Brain microvascular endothelial cell (primary cell): ENCODE measurements at regions not wholly inside any gene's neighbourhood (a gene's known extent, or its start where the extent isn't known, plus 50 kb on each side); places are given as distances from the start of the nearest gene placed in this dataset.

Source experiments
- DNase-seq: peaks from one replicate; pipeline ENCODE4 v3.0.0-alpha.2; 2020
- H3K27ac ChIP-seq: fragments of 250-450 bp; sonication (Bioruptor Pico); 2 replicates; pipeline ENCODE4 v1.5.1; 2020; ENCODE audit warnings: mild to moderate bottlenecking, moderate library complexity
- H3K27me3 ChIP-seq: fragments of 250-450 bp; sonication (Bioruptor Pico); replicated peaks from 2 replicates; pipeline ENCODE4 v1.5.1; 2020; ENCODE audit warnings: mild to moderate bottlenecking
- H3K36me3 ChIP-seq: fragments of 250-450 bp; sonication (Bioruptor Pico); replicated peaks from 2 replicates; pipeline ENCODE4 v1.5.1; 2020; ENCODE audit warnings: mild to moderate bottlenecking
- H3K4me3 ChIP-seq: 2 replicates; pipeline ENCODE4 v1.5.1; 2011; ENCODE audit warnings: low read depth, mild to moderate bottlenecking, control low read depth, low read length, moderate library complexity
- CTCF ChIP-seq: IDR thresholded peaks from 2 replicates; pipeline ENCODE4 v1.5.1; 2011; ENCODE audit warnings: low read depth, mild to moderate bottlenecking, moderate library complexity, low read length, control low read depth, inconsistent platforms; ENCODE audit errors: missing control alignments
- in situ Hi-C: cut with HindIII; loops from 2 replicates; pipeline ENCODE4 v1.10.0; 2017; ENCODE audit warnings: low sequenced_read_pairs, low pct_ligation_motif_present

DNA sequence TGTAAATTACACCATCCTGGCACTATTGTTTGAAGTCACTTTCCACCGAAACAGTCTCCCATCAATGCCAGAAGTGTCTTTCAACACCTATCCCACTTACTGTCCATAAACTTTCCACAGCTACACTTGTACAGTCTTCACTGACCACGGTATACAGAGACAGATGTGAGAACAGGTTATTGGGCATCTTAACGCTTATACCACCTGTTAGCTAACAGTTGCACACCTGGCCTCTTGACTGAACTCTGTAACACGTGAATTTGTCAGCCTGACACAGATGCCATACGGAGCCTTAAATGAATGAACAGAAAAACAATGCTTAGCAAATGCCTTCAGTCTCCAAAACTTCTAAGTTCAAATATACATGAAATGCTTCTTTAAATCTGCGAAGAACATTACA is 440.5 kb downstream of the SHQ1 start:
- DNase-seq, result no peak
- TF ChIP-seq CTCF, result no peak
- in situ Hi-C loops, result no loop called here
- Histone ChIP-seq H3K27ac (no peak overlapping the region), H3K36me3 (no peaks in the 10 kb centered on the region), H3K27me3 (no peaks in the 10 kb centered on the region), H3K4me3 (no peak overlapping the region)

DNA sequence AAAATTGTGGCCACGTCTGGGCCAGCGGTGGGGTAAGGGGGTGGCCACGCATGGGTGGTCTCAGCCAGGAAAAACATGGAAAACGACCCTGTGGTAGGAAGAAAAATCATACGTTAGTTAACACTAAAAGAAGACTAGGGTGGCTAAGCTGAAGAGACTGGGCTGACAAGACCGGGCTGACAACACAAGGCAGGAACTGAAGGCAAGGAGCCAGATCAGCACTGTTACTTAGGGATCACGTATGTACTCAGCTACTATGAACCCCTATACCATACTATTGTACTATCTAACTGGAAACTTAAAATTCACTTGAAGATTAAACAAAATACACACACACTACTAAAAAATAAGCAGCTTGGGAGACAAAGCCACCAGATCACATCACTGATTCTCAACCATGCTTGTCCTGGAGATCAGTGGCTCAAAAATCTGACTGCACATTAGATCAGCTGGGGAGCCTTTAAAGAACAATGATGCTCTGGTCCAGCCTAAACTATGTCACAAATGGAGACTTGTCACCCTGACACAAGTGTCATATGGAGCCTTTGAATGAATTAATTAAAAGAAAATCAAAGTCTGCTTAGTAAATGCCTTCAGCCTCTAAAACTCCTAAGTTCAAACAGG is 442.2 kb downstream of the SHQ1 start:
- TF ChIP-seq CTCF, result no peak
- H3K4me3 ChIP-seq, result no peak overlapping the region
- DNase-seq, result no peak
- H3K27ac ChIP-seq, result no peak overlapping the region
- H3K27me3 ChIP-seq, result no peaks in the 10 kb centered on the region
- in situ Hi-C loops, result no loop called here
- H3K36me3 ChIP-seq, result no peaks in the 10 kb centered on the region

- no peaks in the 10 kb centered on the region for H3K36me3 ChIP-seq
- H3K4me3 ChIP-seq, result no peak overlapping the region
- DNase-seq, result peak; percentile 5
- no peak for TF ChIP-seq CTCF
- no peaks in the 10 kb centered on the region for H3K27me3 ChIP-seq
- in situ Hi-C loops, result no loop called here
- H3K27ac ChIP-seq, result no peak overlapping the region
Observed at GRCh38 chr3:72401005-72401545, 447.2 kb downstream of the SHQ1 start.

- no peak for DNase-seq
- H3K27ac ChIP-seq, result no peak overlapping the region
- H3K27me3 ChIP-seq, result no peaks in the 10 kb centered on the region
- in situ Hi-C loops, result no loop called here
- no peaks in the 10 kb centered on the region for H3K36me3 ChIP-seq
- H3K4me3 ChIP-seq, result no peak overlapping the region
- no peak for TF ChIP-seq CTCF
Observed at GRCh38 chr3:72398781-72399180, 449.5 kb downstream of the SHQ1 start.

DNA sequence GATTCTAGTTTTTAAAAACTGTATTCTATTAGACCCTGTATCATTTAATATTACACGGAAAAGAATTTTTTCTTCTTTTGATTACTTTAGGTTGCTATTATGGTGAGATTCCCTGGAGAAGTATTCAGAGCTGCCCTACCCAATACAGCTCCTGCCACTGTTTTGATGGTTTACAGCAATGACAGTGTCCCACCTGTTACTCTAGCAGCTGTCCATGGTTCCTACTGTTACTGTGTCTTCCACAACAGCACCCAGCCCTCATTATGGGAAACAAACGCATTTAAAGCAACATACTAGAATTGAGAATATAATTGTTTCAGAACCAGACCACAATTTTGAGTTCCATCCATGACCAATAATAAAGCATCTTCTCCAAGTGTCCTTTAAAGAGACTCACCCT is 450.7 kb downstream of the SHQ1 start:
- no peak for TF ChIP-seq CTCF
- Histone ChIP-seq H3K36me3 (no peaks in the 10 kb centered on the region), H3K27me3 (no peaks in the 10 kb centered on the region), H3K27ac (no peak overlapping the region), H3K4me3 (no peak overlapping the region)
- DNase-seq, result no peak
- in situ Hi-C loops, result no loop called here

GRCh38 chr3:72396899-72397298 is 451.3 kb downstream of the SHQ1 start:
- no peak for DNase-seq
- H3K36me3 ChIP-seq, result no peaks in the 10 kb centered on the region
- no peak for TF ChIP-seq CTCF
- no peak overlapping the region for H3K27ac ChIP-seq
- no peak overlapping the region for H3K4me3 ChIP-seq
- H3K27me3 ChIP-seq, result no peaks in the 10 kb centered on the region
- in situ Hi-C loops, result no loop called here
